Right lobe of liver (tissue), 6 donors: ENCODE measurements at regions not wholly inside any gene's neighbourhood (a gene's known extent, or its start where the extent isn't known, plus 50 kb on each side); places are given as distances from the start of the nearest gene placed in this dataset.
A peak's percentile ranks its signal among the peaks of the same experiment; 100 is the strongest.

Source experiments
- ATAC-seq, 4 donors: fragments of 200-7000 bp; cut with Tn5 transposase; one replicate each; pipeline ENCODE4 v1.9.1; 2020; ENCODE audit warnings: mild to moderate bottlenecking in 4 of 4, moderate library complexity in 4 of 4
- DNase-seq, 3 donors: peaks; one replicate each; pipeline ENCODE4 v3.0.0-alpha.2; 2020
- H3K27ac ChIP-seq, 3 donors: fragments of 200-600 bp; one replicate each; pipeline ENCODE4 v1.8.0; 2022
- H3K27me3 ChIP-seq, 2 donors: fragments of 200-600 bp; one replicate each; pipeline ENCODE4 v1.8.0; 2022
- H3K36me3 ChIP-seq, 4 donors: fragments of 200-600 bp; sonication (generic) in 1 of 4; one replicate each; pipeline versions ENCODE4 v1.5.1 to v1.8.0; 2017 to 2022; ENCODE audit warnings: control low read depth in 1 of 4
- H3K4me1 ChIP-seq, 4 donors: fragments of 200-600 bp; sonication (generic) in 1 of 4; one replicate each; pipeline versions ENCODE4 v1.5.1 to v1.8.0; 2017 to 2022; ENCODE audit warnings: control low read depth in 1 of 4
- H3K4me3 ChIP-seq, 3 donors: fragments of 200-600 bp; one replicate each; pipeline ENCODE4 v1.8.0; 2022
- H3K9me3 ChIP-seq, 4 donors: fragments of 200-600 bp; sonication (generic) in 1 of 4; one replicate each; pipeline versions ENCODE4 v1.5.1 to v1.8.0; 2017 to 2022; ENCODE audit warnings: control low read depth in 1 of 4
- POLR2A ChIP-seq: fragments of 450-650 bp; IDR thresholded peaks from one replicate; pipeline ENCODE4 v1.6.1; 2017; ENCODE audit warnings: antibody characterized with exemption, mild to moderate bottlenecking
- WGBS: methylation state at CpG from one replicate; pipeline ENCODE4 v1.1.6; 2018; ENCODE audit warnings: low coverage, low lambda C conversion rate; ENCODE audit not compliant: insufficient coverage; ENCODE audit errors: missing lambda C conversion rate; 5-methylcytosine and 5-hydroxymethylcytosine counted together
- intact Hi-C, 2 donors: fragments of 100-400 bp; cut with DNase I; formaldehyde crosslinking; loops; one replicate each; pipeline versions ENCODE4 v1.11.2 to v1.14.1; 2022
- TF ChIP-seq, protein P1 (sequence below), 4 donors: fragments of 200-600 bp in 3 of 4; fragments of 450-650 bp in 1 of 4; IDR thresholded peaks; one replicate each; pipeline versions ENCODE4 v1.5.1 to v1.8.0; 2016 to 2022; ENCODE audit warnings: antibody characterized with exemption in 4 of 4, mild to moderate bottlenecking in 2 of 4
- donor health status: DM: no; HTN: yes; CAD: no.
- donor health status: DM: no; HTN: no; CAD: no.
- donor health status: DM: no; HTN: no; CAD: no.
- donor health status: DM: no; HTN: yes; CAD: no.
- donor health status: DM: no; HTN: yes; CAD: no.

GRCh38 chr21:38942748-38943211 lies 137.1 kb downstream of the ETS2 start:
- no peak for DNase-seq
- intact Hi-C loops: no loop called here
- 91% methylated on average over 5 of the region's 7 CpGs for WGBS
- H3K27ac ChIP-seq: no peak overlapping the region
- no peaks in the 10 kb centered on the region for H3K27me3 ChIP-seq
- no peaks in the 10 kb centered on the region for H3K9me3 ChIP-seq
- H3K4me3 ChIP-seq: no peak overlapping the region
- H3K36me3 ChIP-seq: no peaks in the 10 kb centered on the region
- H3K4me1 ChIP-seq: no peaks in the 10 kb centered on the region
- ATAC-seq: no peak
- TF ChIP-seq POLR2A: no peak
- TF ChIP-seq, protein P1, sequence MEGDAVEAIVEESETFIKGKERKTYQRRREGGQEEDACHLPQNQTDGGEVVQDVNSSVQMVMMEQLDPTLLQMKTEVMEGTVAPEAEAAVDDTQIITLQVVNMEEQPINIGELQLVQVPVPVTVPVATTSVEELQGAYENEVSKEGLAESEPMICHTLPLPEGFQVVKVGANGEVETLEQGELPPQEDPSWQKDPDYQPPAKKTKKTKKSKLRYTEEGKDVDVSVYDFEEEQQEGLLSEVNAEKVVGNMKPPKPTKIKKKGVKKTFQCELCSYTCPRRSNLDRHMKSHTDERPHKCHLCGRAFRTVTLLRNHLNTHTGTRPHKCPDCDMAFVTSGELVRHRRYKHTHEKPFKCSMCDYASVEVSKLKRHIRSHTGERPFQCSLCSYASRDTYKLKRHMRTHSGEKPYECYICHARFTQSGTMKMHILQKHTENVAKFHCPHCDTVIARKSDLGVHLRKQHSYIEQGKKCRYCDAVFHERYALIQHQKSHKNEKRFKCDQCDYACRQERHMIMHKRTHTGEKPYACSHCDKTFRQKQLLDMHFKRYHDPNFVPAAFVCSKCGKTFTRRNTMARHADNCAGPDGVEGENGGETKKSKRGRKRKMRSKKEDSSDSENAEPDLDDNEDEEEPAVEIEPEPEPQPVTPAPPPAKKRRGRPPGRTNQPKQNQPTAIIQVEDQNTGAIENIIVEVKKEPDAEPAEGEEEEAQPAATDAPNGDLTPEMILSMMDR (IDR thresholded peaks at IDR 0.05): no peak

GRCh38 chr21:38938769-38939168 lies 133.0 kb downstream of the ETS2 start:
- no peaks in the 10 kb centered on the region for H3K27me3 ChIP-seq
- H3K4me3 ChIP-seq: no peak overlapping the region
- DNase-seq (no peak), ATAC-seq (no peak)
- 54% methylated on average over 7 of the region's 8 CpGs for WGBS
- H3K9me3 ChIP-seq: no peaks in the 10 kb centered on the region
- H3K4me1 ChIP-seq: no peaks in the 10 kb centered on the region
- no peak for TF ChIP-seq POLR2A
- TF ChIP-seq, protein P1 (IDR thresholded peaks at IDR 0.05): no peak
- intact Hi-C loops: no loop called here
- no peaks in the 10 kb centered on the region for H3K36me3 ChIP-seq
- H3K27ac ChIP-seq: no peak overlapping the region

GRCh38 chr21:38938343-38938742 lies 132.6 kb downstream of the ETS2 start:
- ATAC-seq (no peak), DNase-seq (no peak)
- Histone ChIP-seq H3K36me3 (no peaks in the 10 kb centered on the region), H3K4me3 (no peak overlapping the region), H3K4me1 (no peaks in the 10 kb centered on the region), H3K9me3 (no peaks in the 10 kb centered on the region), H3K27ac (no peak overlapping the region), H3K27me3 (no peaks in the 10 kb centered on the region)
- 44% methylated on average over 4 of the region's 7 CpGs for WGBS
- TF ChIP-seq, protein P1 (IDR thresholded peaks at IDR 0.05): no peak
- no peak for TF ChIP-seq POLR2A
- intact Hi-C loops: no loop called here

DNA sequence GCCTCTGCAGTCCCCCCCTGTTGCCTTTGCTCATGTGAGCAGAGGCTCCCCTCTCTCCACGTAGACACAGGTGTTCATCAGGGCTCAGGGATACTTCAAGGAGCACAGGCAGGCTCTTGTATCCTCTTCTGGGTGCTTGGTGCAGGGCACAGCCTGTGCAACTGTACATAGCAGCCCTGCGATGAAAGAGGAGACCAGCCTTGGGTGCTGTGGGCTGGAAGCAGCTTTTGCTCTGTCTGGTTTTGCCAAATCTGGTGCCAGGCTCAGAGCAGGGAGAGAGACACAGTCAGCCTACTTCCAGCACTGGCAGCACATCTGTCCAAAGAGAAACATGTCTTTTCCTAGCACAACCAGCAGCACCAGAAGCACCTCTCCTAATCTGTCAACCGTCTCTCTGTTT lies 132.1 kb downstream of the ETS2 start:
- Histone ChIP-seq H3K9me3 (no peaks in the 10 kb centered on the region), H3K27me3 (no peaks in the 10 kb centered on the region), H3K4me3 (no peak overlapping the region), H3K4me1 (no peaks in the 10 kb centered on the region), H3K36me3 (no peaks in the 10 kb centered on the region), H3K27ac (no peak overlapping the region)
- intact Hi-C loops: no loop called here
- ATAC-seq (peak in 1 of 4 donors; percentile 23), DNase-seq (no peak)
- WGBS: 55% methylated on average over 1 of the region's 3 CpGs
- TF ChIP-seq, protein P1 (IDR thresholded peaks at IDR 0.05): no peak
- no peak for TF ChIP-seq POLR2A

- TF ChIP-seq, protein P1 (IDR thresholded peaks at IDR 0.05): no peak
- TF ChIP-seq POLR2A: no peak
- no peak overlapping the region for H3K4me3 ChIP-seq
- ATAC-seq (no peak), DNase-seq (no peak)
- H3K4me1 ChIP-seq: no peaks in the 10 kb centered on the region
- WGBS: 93% methylated on average over 2 of the region's 4 CpGs
- H3K36me3 ChIP-seq: no peaks in the 10 kb centered on the region
- no peaks in the 10 kb centered on the region for H3K27me3 ChIP-seq
- H3K27ac ChIP-seq: no peak overlapping the region
- no peaks in the 10 kb centered on the region for H3K9me3 ChIP-seq
- intact Hi-C loops: no loop called here
These were observed 131.6 kb downstream of the ETS2 start for GRCh38 chr21:38937286-38937790.
